ENCODE measurements at regions not wholly inside any gene's neighbourhood (a gene's known extent, or its start where the extent isn't known, plus 50 kb on each side); places are given as distances from the start of the nearest gene placed in this dataset.

DNA sequence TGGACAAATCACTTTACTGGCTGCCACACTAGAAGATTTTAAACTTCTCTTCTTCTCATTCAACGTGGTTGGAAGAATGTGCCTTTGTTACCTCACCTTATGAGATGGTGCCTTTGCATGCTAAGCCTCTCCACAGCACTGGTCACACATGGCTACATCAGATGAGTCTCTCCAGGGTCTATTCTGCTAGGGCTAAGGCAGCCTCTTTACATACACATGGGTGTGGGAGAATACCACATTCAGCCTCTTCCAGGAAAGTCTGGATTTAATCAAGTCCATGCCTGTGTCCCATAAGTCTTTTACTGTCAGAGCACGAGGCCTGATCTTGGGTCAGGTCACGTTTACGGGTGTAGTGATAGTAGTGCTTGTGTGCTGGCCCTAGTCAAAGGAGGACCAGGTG, 701.5 kb downstream of the SORCS3 start (continued):
- TF ChIP-seq CTCF (conservative IDR thresholded peaks at IDR 0.05; ENCODE audit: low read depth in 2 of 2) = no peak
- no peak for TF ChIP-seq ZNF331 (CRISPR knock-in tag; IDR thresholded peaks at IDR 0.05; ENCODE audit: low read depth)
- no peak for TF ChIP-seq CREB1 (CRISPR knock-in tag; IDR thresholded peaks at IDR 0.05; ENCODE audit: low read depth)
- no peak for TF ChIP-seq STAT1 (IDR thresholded peaks at IDR 0.05; ENCODE audit: unreplicated experiment)
- no peak for TF ChIP-seq NANOG (IDR thresholded peaks at IDR 0.05; ENCODE audit: borderline replicate concordance)
- TF ChIP-seq EZH2phosphoT487 (IDR thresholded peaks at IDR 0.05; ENCODE audit: unreplicated experiment) = no peak
- no peak for TF ChIP-seq ETS1 (IDR thresholded peaks at IDR 0.05)
- no peak for TF ChIP-seq EZH2 (IDR thresholded peaks at IDR 0.05; ENCODE audit: low read depth, unreplicated experiment)
- no peak for TF ChIP-seq ZNF114 (CRISPR knock-in tag; IDR thresholded peaks at IDR 0.05)
- TF ChIP-seq POLR2AphosphoS5 (IDR thresholded peaks at IDR 0.05; ENCODE audit: low read depth) = no peak
- TF ChIP-seq, protein P1, sequence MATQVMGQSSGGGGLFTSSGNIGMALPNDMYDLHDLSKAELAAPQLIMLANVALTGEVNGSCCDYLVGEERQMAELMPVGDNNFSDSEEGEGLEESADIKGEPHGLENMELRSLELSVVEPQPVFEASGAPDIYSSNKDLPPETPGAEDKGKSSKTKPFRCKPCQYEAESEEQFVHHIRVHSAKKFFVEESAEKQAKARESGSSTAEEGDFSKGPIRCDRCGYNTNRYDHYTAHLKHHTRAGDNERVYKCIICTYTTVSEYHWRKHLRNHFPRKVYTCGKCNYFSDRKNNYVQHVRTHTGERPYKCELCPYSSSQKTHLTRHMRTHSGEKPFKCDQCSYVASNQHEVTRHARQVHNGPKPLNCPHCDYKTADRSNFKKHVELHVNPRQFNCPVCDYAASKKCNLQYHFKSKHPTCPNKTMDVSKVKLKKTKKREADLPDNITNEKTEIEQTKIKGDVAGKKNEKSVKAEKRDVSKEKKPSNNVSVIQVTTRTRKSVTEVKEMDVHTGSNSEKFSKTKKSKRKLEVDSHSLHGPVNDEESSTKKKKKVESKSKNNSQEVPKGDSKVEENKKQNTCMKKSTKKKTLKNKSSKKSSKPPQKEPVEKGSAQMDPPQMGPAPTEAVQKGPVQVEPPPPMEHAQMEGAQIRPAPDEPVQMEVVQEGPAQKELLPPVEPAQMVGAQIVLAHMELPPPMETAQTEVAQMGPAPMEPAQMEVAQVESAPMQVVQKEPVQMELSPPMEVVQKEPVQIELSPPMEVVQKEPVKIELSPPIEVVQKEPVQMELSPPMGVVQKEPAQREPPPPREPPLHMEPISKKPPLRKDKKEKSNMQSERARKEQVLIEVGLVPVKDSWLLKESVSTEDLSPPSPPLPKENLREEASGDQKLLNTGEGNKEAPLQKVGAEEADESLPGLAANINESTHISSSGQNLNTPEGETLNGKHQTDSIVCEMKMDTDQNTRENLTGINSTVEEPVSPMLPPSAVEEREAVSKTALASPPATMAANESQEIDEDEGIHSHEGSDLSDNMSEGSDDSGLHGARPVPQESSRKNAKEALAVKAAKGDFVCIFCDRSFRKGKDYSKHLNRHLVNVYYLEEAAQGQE (IDR thresholded peaks at IDR 0.05; ENCODE audit: unreplicated experiment) = no peak

DNA sequence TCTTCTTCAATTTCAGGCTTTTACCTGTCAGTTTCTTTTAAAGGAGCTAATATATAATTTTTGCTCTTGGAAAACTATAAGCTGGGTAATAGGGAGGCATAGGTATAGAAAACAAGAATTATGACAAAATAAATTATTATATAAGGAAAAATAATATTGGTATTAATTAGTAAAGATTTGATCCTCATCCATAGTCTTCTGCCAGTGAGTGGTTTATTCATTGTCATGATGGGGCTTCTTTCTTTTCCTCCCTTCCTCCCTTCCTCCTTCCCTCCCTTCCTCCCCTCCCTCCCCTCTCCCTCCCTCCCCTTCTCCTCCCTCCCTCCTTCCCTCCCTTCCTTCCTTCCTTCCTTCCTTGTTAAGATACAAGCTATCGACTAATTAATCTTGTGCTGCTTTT, 698.6 kb downstream of the SORCS3 start:
- ATAC-seq (no peak), DNase-seq (ENCODE audit: low spot score) (no peak)
- H3K4me2 ChIP-seq = no peak overlapping the region
- H3K27ac ChIP-seq (ENCODE audit: low read depth) = no peak overlapping the region
- H3K27me3 ChIP-seq (ENCODE audit: insufficient read depth) = no peaks in the 10 kb centered on the region
- Mint-ChIP-seq H3K36me3 (ENCODE audit: low read depth) (no peaks in the 10 kb centered on the region), H3K27ac (no peak overlapping the region), H3K27me3 (ENCODE audit: insufficient read depth, low read depth, poor library complexity) (peaks cover 4% of the 10 kb centered on the region), H3K4me1 (peaks cover 3% of the 10 kb centered on the region; the same call in 1 of the 3 replicates), H3K4me3 (no peak overlapping the region), H3K9me3 (no peaks in the 10 kb centered on the region; the same call in 2 of the 3 replicates)
- H3K4me3 ChIP-seq = no peak overlapping the region
- no peaks in the 10 kb centered on the region for H4K20me1 ChIP-seq (replicated peaks; ENCODE audit: insufficient read depth)
- H2AFZ ChIP-seq = no peak overlapping the region
- H3K36me3 ChIP-seq (ENCODE audit: insufficient read depth) = no peaks in the 10 kb centered on the region
- H3K79me2 ChIP-seq (replicated peaks; ENCODE audit: insufficient read depth) = no peaks in the 10 kb centered on the region
- peaks cover 5% of the 10 kb centered on the region; the same call in 1 of the 2 replicates for H3K9me2 ChIP-seq (ENCODE audit: insufficient read depth)
- peaks cover 3% of the 10 kb centered on the region; the same call in 1 of the 2 replicates for H3K4me1 ChIP-seq (ENCODE audit: insufficient read depth)
- no peaks in the 10 kb centered on the region for H3F3A ChIP-seq (replicated peaks; ENCODE audit: low read depth)
- TF ChIP-seq CTCF (conservative IDR thresholded peaks at IDR 0.05; ENCODE audit: low read depth in 2 of 2) = no peak
- TF ChIP-seq ZNF114 (CRISPR knock-in tag; IDR thresholded peaks at IDR 0.05) = no peak
- no peak for TF ChIP-seq NANOG (IDR thresholded peaks at IDR 0.05; ENCODE audit: borderline replicate concordance)
- TF ChIP-seq, protein P1 (IDR thresholded peaks at IDR 0.05; ENCODE audit: unreplicated experiment) = no peak
- no peak for TF ChIP-seq POLR2AphosphoS5 (IDR thresholded peaks at IDR 0.05; ENCODE audit: low read depth)
- TF ChIP-seq EZH2 (IDR thresholded peaks at IDR 0.05; ENCODE audit: low read depth, unreplicated experiment) = no peak
- no peak for TF ChIP-seq CREB1 (CRISPR knock-in tag; IDR thresholded peaks at IDR 0.05; ENCODE audit: low read depth)
- no peak for TF ChIP-seq ETS1 (IDR thresholded peaks at IDR 0.05)
- TF ChIP-seq JUNB (IDR thresholded peaks at IDR 0.05; ENCODE audit: unreplicated experiment) = no peak
- no peak for TF ChIP-seq ZNF331 (CRISPR knock-in tag; IDR thresholded peaks at IDR 0.05; ENCODE audit: low read depth)
- no peak for TF ChIP-seq EZH2phosphoT487 (IDR thresholded peaks at IDR 0.05; ENCODE audit: unreplicated experiment)
- no peak for TF ChIP-seq STAT1 (IDR thresholded peaks at IDR 0.05; ENCODE audit: unreplicated experiment)

Data from GM23338 (cell line).